Naive thymus-derived CD4-positive, alpha-beta T cell (primary cell): ENCODE measurements at regions not wholly inside any gene's neighbourhood (a gene's known extent, or its start where the extent isn't known, plus 50 kb on each side); places are given as distances from the start of the nearest gene placed in this dataset.

Source experiments
- ATAC-seq: fragments of 150-1000 bp; cut with Tn5 transposase; 2 replicates; pipeline ENCODE4 v1.10.0; 2021; ENCODE audit warnings: mild to moderate bottlenecking, moderate library complexity
- CTCF ChIA-PET: fragments of 350-600 bp; sonication (Branson Sonifier 250); formaldehyde crosslinking; loops from one replicate; lab custom pipeline; 2021; ENCODE audit warnings: antibody characterized with exemption; lab: Charles Lee
- POLR2A ChIA-PET: fragments of 350-600 bp; sonication (Branson Sonifier 250); formaldehyde crosslinking; loops from one replicate; lab custom pipeline; 2021; ENCODE audit warnings: antibody characterized with exemption, inconsistent platforms; lab: Charles Lee
- DNase-seq, 9 donors: peaks; one replicate each; pipeline versions ENCODE4 v3.0.0 to v3.0.0-alpha.2; 2020 to 2022; ENCODE audit warnings: mixed read lengths in 1 of 9
- H3K27ac ChIP-seq: one replicate; pipeline ENCODE4 v1.7.0; 2013; ENCODE audit warnings: mild to moderate bottlenecking, low read depth, low read length, moderate library complexity
- H3K27me3 ChIP-seq, 2 donors: one replicate each; pipeline ENCODE4 v1.7.0; 2013; ENCODE audit warnings: low read length in 2 of 2, mild to moderate bottlenecking in 2 of 2, moderate library complexity in 2 of 2; ENCODE audit not compliant: control insufficient read depth in 2 of 2, insufficient read depth in 2 of 2
- H3K36me3 ChIP-seq, 3 experiments: 1 replicate in 2 of 3; 2 replicates in 1 of 3; pipeline ENCODE4 v1.7.0; 2013; ENCODE audit warnings: low read length in 3 of 3, mild to moderate bottlenecking in 3 of 3, moderate library complexity in 1 of 3; ENCODE audit not compliant: insufficient read depth in 3 of 3, control insufficient read depth in 2 of 3
- H3K4me1 ChIP-seq, 2 donors: one replicate each; pipeline ENCODE4 v1.7.0; 2013; ENCODE audit warnings: low read length in 2 of 2, mild to moderate bottlenecking in 2 of 2, moderate library complexity in 1 of 2; ENCODE audit not compliant: control insufficient read depth in 2 of 2, insufficient read depth in 2 of 2
- H3K4me3 ChIP-seq: 2 replicates; pipeline ENCODE4 v1.7.0; 2013; ENCODE audit warnings: mild to moderate bottlenecking, low read length
- H3K9me3 ChIP-seq, 3 experiments: 1 replicate in 2 of 3; 2 replicates in 1 of 3; pipeline ENCODE4 v1.7.0; 2013; ENCODE audit warnings: low read length in 3 of 3; ENCODE audit not compliant: control insufficient read depth in 2 of 3
- H3K27ac Mint-ChIP-seq, 9 donors: one replicate each; pipeline ENCODE4 v1.8.0; 2020 to 2022; ENCODE audit warnings: mixed read lengths in 9 of 9, mild to moderate bottlenecking in 8 of 9, moderate library complexity in 5 of 9, inconsistent platforms in 2 of 9
- H3K27me3 Mint-ChIP-seq, 5 donors: one replicate each; pipeline ENCODE4 v1.8.0; 2021 to 2022; ENCODE audit warnings: mixed read lengths in 5 of 5, mild to moderate bottlenecking in 1 of 5
- H3K36me3 Mint-ChIP-seq, 5 donors: one replicate each; pipeline ENCODE4 v1.8.0; 2020 to 2022; ENCODE audit warnings: mixed read lengths in 5 of 5, mild to moderate bottlenecking in 3 of 5, inconsistent platforms in 1 of 5
- H3K4me1 Mint-ChIP-seq, 7 donors: one replicate each; pipeline ENCODE4 v1.8.0; 2020 to 2022; ENCODE audit warnings: mixed read lengths in 7 of 7, mild to moderate bottlenecking in 3 of 7, inconsistent platforms in 1 of 7
- H3K4me3 Mint-ChIP-seq, 10 donors: one replicate each; pipeline ENCODE4 v1.8.0; 2020 to 2022; ENCODE audit warnings: mild to moderate bottlenecking in 10 of 10, mixed read lengths in 10 of 10, moderate library complexity in 6 of 10, inconsistent platforms in 2 of 10
- H3K9me3 Mint-ChIP-seq, 11 donors: one replicate each; pipeline ENCODE4 v1.8.0; 2020 to 2022; ENCODE audit warnings: mixed read lengths in 11 of 11, mild to moderate bottlenecking in 4 of 11, inconsistent platforms in 1 of 11, moderate library complexity in 1 of 11
- intact Hi-C, 2 donors: fragments of 100-400 bp; cut with micrococcal nuclease; formaldehyde crosslinking; loops; one replicate each; pipeline ENCODE4 v1.15.1; 2023

DNA sequence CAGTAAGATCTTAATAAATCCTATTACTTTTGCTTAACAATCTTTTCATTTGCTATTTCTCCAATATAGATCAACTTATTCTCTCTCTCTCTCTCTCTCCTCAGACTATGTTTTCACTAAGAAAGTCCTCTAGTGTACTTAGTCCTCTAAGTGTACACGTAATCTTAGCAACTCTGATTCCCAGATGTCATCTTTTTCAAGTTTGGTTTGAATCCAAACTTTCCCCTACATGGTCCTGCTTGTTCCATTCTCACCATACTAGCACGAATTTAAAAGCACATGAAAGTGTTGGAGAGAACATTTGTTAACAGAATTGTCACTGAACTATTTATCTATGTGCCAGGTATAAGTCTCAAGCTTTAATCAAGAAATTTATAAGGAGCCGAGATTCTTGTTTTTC is 202.9 kb downstream of the SPRY2 start:
- Histone ChIP-seq H3K4me1 (no peaks in the 10 kb centered on the region), H3K27ac (no peak overlapping the region), H3K27me3 (no peaks in the 10 kb centered on the region), H3K9me3 (no peaks in the 10 kb centered on the region), H3K4me3 (no peak overlapping the region), H3K36me3 (no peaks in the 10 kb centered on the region)
- Mint-ChIP-seq H3K27me3 (peaks cover 0 to 9% (median 0%) of the 10 kb centered on the region in 5 donors), H3K36me3 (no peaks in the 10 kb centered on the region), H3K27ac (no peak overlapping the region), H3K4me3 (no peak overlapping the region), H3K9me3 (no peaks in the 10 kb centered on the region), H3K4me1 (no peaks in the 10 kb centered on the region)
- POLR2A ChIA-PET, result no interaction called here
- ATAC-seq (no peak), DNase-seq (no peak)
- CTCF ChIA-PET, result no interaction called here
- intact Hi-C loops, result no loop called here

DNA sequence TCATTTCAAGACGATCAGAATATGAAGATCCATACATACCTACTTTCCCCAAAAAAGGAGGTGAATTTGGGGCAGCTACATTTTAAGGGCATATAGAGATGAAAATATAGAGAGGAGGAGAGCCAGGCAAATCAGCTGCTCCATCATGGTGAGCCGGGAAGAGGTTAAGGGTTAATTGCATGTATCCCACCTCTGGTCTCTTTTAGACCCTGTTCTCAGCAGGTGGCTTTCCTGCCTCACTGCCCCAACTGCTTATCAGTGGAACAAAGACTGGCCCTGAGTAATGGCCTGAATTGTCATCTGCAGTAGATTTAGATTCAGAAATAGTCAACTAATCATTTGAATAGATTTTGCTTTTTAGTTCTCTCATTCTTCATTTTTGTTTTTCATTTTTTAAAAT is 206.6 kb downstream of the SPRY2 start:
- intact Hi-C loops, result no loop called here
- H3K4me3 ChIP-seq, result no peak overlapping the region
- H3K27ac ChIP-seq, result no peak overlapping the region
- ChIA-PET CTCF (no interaction called here), POLR2A (no interaction called here)
- H3K4me1 ChIP-seq, result no peaks in the 10 kb centered on the region
- peaks cover 0 to 4% (median 0%) of the 10 kb centered on the region in 5 donors for H3K27me3 Mint-ChIP-seq
- peaks cover 0 to 2% (median 0%) of the 10 kb centered on the region in 11 donors for H3K9me3 Mint-ChIP-seq
- H3K36me3 ChIP-seq, result no peaks in the 10 kb centered on the region
- no peak for ATAC-seq
- no peaks in the 10 kb centered on the region for H3K9me3 ChIP-seq
- no peaks in the 10 kb centered on the region for H3K36me3 Mint-ChIP-seq
- H3K4me3 Mint-ChIP-seq, result no peak overlapping the region
- DNase-seq, result no peak
- H3K27ac Mint-ChIP-seq, result no peak overlapping the region
- no peaks in the 10 kb centered on the region for H3K4me1 Mint-ChIP-seq
- no peaks in the 10 kb centered on the region for H3K27me3 ChIP-seq

DNA sequence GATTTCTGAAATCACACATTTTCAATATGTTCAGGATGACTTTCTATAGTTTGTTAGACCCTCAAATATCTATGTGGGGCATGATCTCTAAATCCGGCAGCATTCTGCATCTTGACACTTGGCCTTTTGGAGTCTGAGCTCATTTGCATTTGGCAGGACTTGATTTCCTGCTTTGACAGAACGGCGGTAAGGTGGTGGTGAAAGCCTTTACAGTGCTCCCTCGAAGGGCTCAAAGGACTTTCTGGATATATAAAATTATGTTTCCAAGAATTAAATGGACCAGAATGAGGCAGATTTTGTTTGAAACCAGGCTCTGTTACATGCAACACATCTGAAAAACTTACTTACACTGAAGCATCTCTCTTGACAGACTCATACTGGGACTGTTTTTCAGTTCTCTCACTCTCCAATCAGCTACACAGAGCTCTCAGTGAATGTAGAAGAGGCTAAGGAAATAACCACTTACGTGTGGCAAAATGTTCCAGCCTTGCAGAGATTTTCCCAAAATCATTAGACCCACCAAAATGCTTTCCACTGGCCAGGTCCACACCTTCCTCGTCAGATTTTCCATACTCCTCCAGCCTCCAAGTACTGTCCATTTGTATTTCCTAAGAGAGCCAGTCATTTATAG is 207.2 kb downstream of the SPRY2 start:
- no peaks in the 10 kb centered on the region for H3K4me1 Mint-ChIP-seq
- H3K36me3 Mint-ChIP-seq, result no peaks in the 10 kb centered on the region
- H3K4me3 Mint-ChIP-seq, result no peak overlapping the region
- no peak for DNase-seq
- Histone ChIP-seq H3K9me3 (no peaks in the 10 kb centered on the region), H3K27me3 (no peaks in the 10 kb centered on the region), H3K36me3 (no peaks in the 10 kb centered on the region), H3K4me3 (no peak overlapping the region), H3K27ac (no peak overlapping the region), H3K4me1 (no peaks in the 10 kb centered on the region)
- peaks cover 0 to 4% (median 0%) of the 10 kb centered on the region in 5 donors for H3K27me3 Mint-ChIP-seq
- intact Hi-C loops, result no loop called here
- ChIA-PET POLR2A (no interaction called here), CTCF (no interaction called here)
- ATAC-seq, result no peak
- H3K27ac Mint-ChIP-seq, result no peak overlapping the region
- peaks cover 0 to 2% (median 0%) of the 10 kb centered on the region in 11 donors for H3K9me3 Mint-ChIP-seq

DNA sequence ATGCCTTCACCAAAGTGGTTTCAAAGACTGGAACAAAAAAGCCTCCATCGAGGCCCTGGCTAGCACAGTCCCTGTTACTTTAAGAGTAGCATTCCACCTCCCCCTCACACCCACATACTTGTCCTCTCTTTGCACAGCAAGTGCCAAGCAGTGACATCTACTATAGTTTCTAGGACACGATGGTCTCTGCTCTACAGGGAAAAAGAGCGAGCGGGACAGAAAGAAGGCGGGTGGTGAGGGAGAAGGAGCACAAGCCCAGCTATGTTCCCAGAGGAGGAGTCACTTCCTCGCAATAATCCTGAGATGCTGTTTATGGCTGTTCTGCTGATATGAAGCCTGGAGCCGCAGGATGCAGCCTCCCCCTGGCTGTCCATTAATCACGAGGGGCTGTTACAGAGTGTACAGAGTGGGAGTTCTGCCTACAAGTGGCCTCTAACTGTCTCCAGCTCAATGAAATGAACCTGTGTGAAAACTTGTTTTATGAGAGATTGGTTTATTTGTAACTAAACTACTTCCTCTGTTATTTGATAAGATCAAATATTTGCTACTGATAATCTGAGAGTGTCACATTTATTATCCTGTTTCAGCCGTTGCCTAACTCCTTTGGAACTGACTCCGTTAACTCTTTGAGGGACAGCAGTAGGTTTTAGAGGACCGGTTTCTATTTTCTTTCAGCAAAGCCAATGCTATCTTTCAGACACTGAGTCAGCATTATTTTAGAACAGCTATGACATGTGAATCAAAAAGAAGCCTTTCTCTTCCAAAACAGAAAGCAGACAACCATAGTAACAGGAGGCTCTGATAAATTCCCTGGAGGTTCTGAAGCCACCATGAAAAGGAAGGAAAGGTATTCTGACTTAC is 208.0 kb downstream of the SPRY2 start:
- H3K27ac ChIP-seq, result no peak overlapping the region
- no peaks in the 10 kb centered on the region for H3K9me3 ChIP-seq
- intact Hi-C loops, result no loop called here
- no peak overlapping the region for H3K4me3 ChIP-seq
- H3K4me3 Mint-ChIP-seq, result no peak overlapping the region
- H3K27me3 Mint-ChIP-seq, result peaks cover 0 to 4% (median 0%) of the 10 kb centered on the region in 5 donors
- H3K36me3 Mint-ChIP-seq, result no peaks in the 10 kb centered on the region
- DNase-seq (no peak), ATAC-seq (no peak)
- ChIA-PET POLR2A (no interaction called here), CTCF (no interaction called here)
- H3K36me3 ChIP-seq, result no peaks in the 10 kb centered on the region
- H3K27me3 ChIP-seq, result no peaks in the 10 kb centered on the region
- no peaks in the 10 kb centered on the region for H3K4me1 Mint-ChIP-seq
- no peaks in the 10 kb centered on the region for H3K4me1 ChIP-seq
- no peak overlapping the region for H3K27ac Mint-ChIP-seq
- H3K9me3 Mint-ChIP-seq, result peaks cover 0 to 2% (median 0%) of the 10 kb centered on the region in 11 donors

DNA sequence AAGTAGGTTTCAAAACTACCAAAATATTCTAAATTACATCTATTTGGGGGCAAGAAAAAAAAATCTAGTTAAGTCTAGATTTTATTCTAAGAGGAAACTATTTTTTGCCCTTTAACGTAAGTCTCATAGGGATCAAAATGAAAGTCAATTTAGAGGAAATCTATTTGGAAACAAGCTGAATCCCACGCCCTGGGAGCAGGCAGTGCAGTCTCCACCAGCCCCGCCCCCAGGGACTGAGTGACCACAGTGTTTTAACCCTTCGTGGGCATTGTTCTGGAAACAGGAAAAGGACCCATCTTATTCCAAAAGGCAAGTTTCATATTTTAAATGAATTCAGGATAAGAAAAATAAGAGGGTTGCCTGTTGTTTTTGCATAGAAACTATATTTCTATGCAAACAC is 209.7 kb downstream of the SPRY2 start:
- no peak for DNase-seq
- CTCF ChIA-PET, result no interaction called here

DNA sequence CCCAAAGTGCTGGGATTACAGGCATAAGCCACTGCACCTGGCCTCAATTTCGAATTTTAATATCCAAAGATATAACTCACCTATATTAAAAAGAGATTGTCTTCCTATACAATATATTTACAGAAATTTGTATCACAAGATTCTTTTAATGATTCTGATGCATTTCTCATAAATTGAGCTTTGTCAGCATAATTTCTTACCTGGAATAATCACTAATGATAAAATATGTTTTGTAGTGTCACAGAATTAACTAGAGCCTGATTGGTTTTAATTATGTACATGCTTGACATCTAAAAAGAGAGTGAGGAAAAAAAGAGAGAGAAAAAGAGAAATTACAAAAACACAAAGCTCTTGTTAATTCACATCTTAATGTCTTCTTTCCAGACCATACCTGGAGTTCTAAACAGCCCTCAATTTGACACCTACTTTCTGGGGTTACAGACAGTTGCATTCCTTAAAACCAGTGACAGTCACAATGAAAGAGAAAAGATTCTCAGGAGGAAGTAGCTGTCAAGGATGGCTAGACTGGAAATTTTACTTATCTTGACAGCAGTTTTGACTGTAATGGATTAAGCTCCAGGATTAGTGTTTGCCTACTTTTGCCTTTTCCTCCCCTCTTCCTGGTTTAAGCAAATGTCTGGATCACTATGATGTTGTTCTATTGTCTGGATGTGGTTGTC is 214.4 kb downstream of the SPRY2 start:
- Histone ChIP-seq H3K27ac (no peak overlapping the region), H3K9me3 (no peaks in the 10 kb centered on the region), H3K4me3 (no peak overlapping the region), H3K4me1 (no peaks in the 10 kb centered on the region), H3K36me3 (no peaks in the 10 kb centered on the region), H3K27me3 (no peaks in the 10 kb centered on the region)
- ChIA-PET POLR2A (no interaction called here), CTCF (no interaction called here)
- no peaks in the 10 kb centered on the region for H3K27me3 Mint-ChIP-seq
- DNase-seq (no peak), ATAC-seq (no peak)
- intact Hi-C loops, result no loop called here
- no peak overlapping the region for H3K4me3 Mint-ChIP-seq
- H3K36me3 Mint-ChIP-seq, result no peaks in the 10 kb centered on the region
- no peak overlapping the region for H3K27ac Mint-ChIP-seq
- H3K4me1 Mint-ChIP-seq, result no peaks in the 10 kb centered on the region
- peaks cover 0 to 6% (median 0%) of the 10 kb centered on the region in 11 donors for H3K9me3 Mint-ChIP-seq

More for the DNA sequence above, 209.7 kb downstream of the SPRY2 start:
- peaks cover 0 to 4% (median 0%) of the 10 kb centered on the region in 5 donors for H3K27me3 Mint-ChIP-seq
- H3K36me3 Mint-ChIP-seq, result no peaks in the 10 kb centered on the region
- POLR2A ChIA-PET, result no interaction called here
- no peak overlapping the region for H3K4me3 Mint-ChIP-seq
- no peaks in the 10 kb centered on the region for H3K36me3 ChIP-seq
- no peaks in the 10 kb centered on the region for H3K4me1 Mint-ChIP-seq
- H3K27ac Mint-ChIP-seq, result no peak overlapping the region
- no peaks in the 10 kb centered on the region for H3K4me1 ChIP-seq
- H3K27me3 ChIP-seq, result no peaks in the 10 kb centered on the region
- H3K27ac ChIP-seq, result no peak overlapping the region
- intact Hi-C loops, result no loop called here
- ATAC-seq, result no peak
- H3K4me3 ChIP-seq, result no peak overlapping the region
- H3K9me3 Mint-ChIP-seq, result peaks cover 0 to 6% (median 0%) of the 10 kb centered on the region in 11 donors
- no peaks in the 10 kb centered on the region for H3K9me3 ChIP-seq
